ENCODE measurements at regions not wholly inside any gene's neighbourhood (a gene's known extent, or its start where the extent isn't known, plus 50 kb on each side); places are given as distances from the start of the nearest gene placed in this dataset.

- TF ChIP-seq EP300 (IDR thresholded peaks at IDR 0.05; ENCODE audit: borderline replicate concordance): no peak
- TF ChIP-seq NFIC (IDR thresholded peaks at IDR 0.05): no peak
- TF ChIP-seq FOXM1 (IDR thresholded peaks at IDR 0.05; ENCODE audit: borderline replicate concordance, low read depth): no peak
- TF ChIP-seq TEAD4 (IDR thresholded peaks at IDR 0.05): no peak
- TF ChIP-seq CREB1 (IDR thresholded peaks at IDR 0.05; ENCODE audit: low read depth): no peak
- no peak for TF ChIP-seq MAX (IDR thresholded peaks at IDR 0.05)
- TF ChIP-seq USF1 (IDR thresholded peaks at IDR 0.05): no peak
- no peak for TF ChIP-seq EGR1 (IDR thresholded peaks at IDR 0.05)
- TF ChIP-seq REST (IDR thresholded peaks at IDR 0.05; ENCODE audit: low read depth): no peak
- TF ChIP-seq CEBPB (IDR thresholded peaks at IDR 0.05): no peak
- no peak for TF ChIP-seq RAD21 (IDR thresholded peaks at IDR 0.05; ENCODE audit: low read depth)
- no peak for TF ChIP-seq YY1 (IDR thresholded peaks at IDR 0.05; ENCODE audit: low read depth)
- TF ChIP-seq TAF1 (IDR thresholded peaks at IDR 0.05; ENCODE audit: low read depth): no peak
- TF ChIP-seq ZBTB7A (IDR thresholded peaks at IDR 0.05; ENCODE audit: low read depth): no peak
- TF ChIP-seq TCF12 (IDR thresholded peaks at IDR 0.05; ENCODE audit: low read depth): no peak
Measured at GRCh38 chr11:19338375-19338774, 97.6 kb upstream of the E2F8 start.

GRCh38 chr11:19337779-19338178 lies 97.0 kb upstream of the E2F8 start:
- no peak for TF ChIP-seq FOXM1 (IDR thresholded peaks at IDR 0.05; ENCODE audit: borderline replicate concordance, low read depth)
- no peak for TF ChIP-seq TAF1 (IDR thresholded peaks at IDR 0.05; ENCODE audit: low read depth)
- no peak for TF ChIP-seq REST (IDR thresholded peaks at IDR 0.05; ENCODE audit: low read depth)
- TF ChIP-seq MAX (IDR thresholded peaks at IDR 0.05): no peak
- TF ChIP-seq TEAD4 (IDR thresholded peaks at IDR 0.05): no peak
- no peak for TF ChIP-seq NFIC (IDR thresholded peaks at IDR 0.05)
- TF ChIP-seq YY1 (IDR thresholded peaks at IDR 0.05; ENCODE audit: low read depth): no peak
- no peak for TF ChIP-seq RAD21 (IDR thresholded peaks at IDR 0.05; ENCODE audit: low read depth)
- TF ChIP-seq EP300 (IDR thresholded peaks at IDR 0.05; ENCODE audit: borderline replicate concordance): no peak

GRCh38 chr11:19336331-19336730 lies 95.6 kb upstream of the E2F8 start:
- no peak for TF ChIP-seq CREB1 (IDR thresholded peaks at IDR 0.05; ENCODE audit: low read depth)
- TF ChIP-seq CEBPB (IDR thresholded peaks at IDR 0.05): no peak
- no peak for TF ChIP-seq ZBTB7A (IDR thresholded peaks at IDR 0.05; ENCODE audit: low read depth)
- TF ChIP-seq YY1 (IDR thresholded peaks at IDR 0.05; ENCODE audit: low read depth): no peak
- no peak for TF ChIP-seq TCF12 (IDR thresholded peaks at IDR 0.05; ENCODE audit: low read depth)
- TF ChIP-seq USF1 (IDR thresholded peaks at IDR 0.05): no peak

GRCh38 chr11:19332476-19332875 lies 91.7 kb upstream of the E2F8 start:
- no peak for TF ChIP-seq ZBTB7A (IDR thresholded peaks at IDR 0.05; ENCODE audit: low read depth)
- no peak for TF ChIP-seq TCF12 (IDR thresholded peaks at IDR 0.05; ENCODE audit: low read depth)
- TF ChIP-seq REST (IDR thresholded peaks at IDR 0.05; ENCODE audit: low read depth): no peak
- no peak for TF ChIP-seq EGR1 (IDR thresholded peaks at IDR 0.05)
- no peak for TF ChIP-seq USF1 (IDR thresholded peaks at IDR 0.05)
- no peak for TF ChIP-seq EP300 (IDR thresholded peaks at IDR 0.05; ENCODE audit: borderline replicate concordance)

GRCh38 chr11:19330416-19330815 lies 89.7 kb upstream of the E2F8 start:
- no peak for TF ChIP-seq FOXM1 (IDR thresholded peaks at IDR 0.05; ENCODE audit: borderline replicate concordance, low read depth)
- TF ChIP-seq TCF12 (IDR thresholded peaks at IDR 0.05; ENCODE audit: low read depth): no peak
- TF ChIP-seq USF1 (IDR thresholded peaks at IDR 0.05): no peak
- no peak for TF ChIP-seq EP300 (IDR thresholded peaks at IDR 0.05; ENCODE audit: borderline replicate concordance)
- no peak for TF ChIP-seq YY1 (IDR thresholded peaks at IDR 0.05; ENCODE audit: low read depth)
- TF ChIP-seq CEBPB (IDR thresholded peaks at IDR 0.05): no peak
- TF ChIP-seq MAX (IDR thresholded peaks at IDR 0.05): no peak
- TF ChIP-seq EGR1 (IDR thresholded peaks at IDR 0.05): no peak
- TF ChIP-seq CREB1 (IDR thresholded peaks at IDR 0.05; ENCODE audit: low read depth): no peak

All from Ishikawa (cell line).